ENCODE measurements at regions not wholly inside any gene's neighbourhood (a gene's known extent, or its start where the extent isn't known, plus 50 kb on each side); places are given as distances from the start of the nearest gene placed in this dataset.

DNA sequence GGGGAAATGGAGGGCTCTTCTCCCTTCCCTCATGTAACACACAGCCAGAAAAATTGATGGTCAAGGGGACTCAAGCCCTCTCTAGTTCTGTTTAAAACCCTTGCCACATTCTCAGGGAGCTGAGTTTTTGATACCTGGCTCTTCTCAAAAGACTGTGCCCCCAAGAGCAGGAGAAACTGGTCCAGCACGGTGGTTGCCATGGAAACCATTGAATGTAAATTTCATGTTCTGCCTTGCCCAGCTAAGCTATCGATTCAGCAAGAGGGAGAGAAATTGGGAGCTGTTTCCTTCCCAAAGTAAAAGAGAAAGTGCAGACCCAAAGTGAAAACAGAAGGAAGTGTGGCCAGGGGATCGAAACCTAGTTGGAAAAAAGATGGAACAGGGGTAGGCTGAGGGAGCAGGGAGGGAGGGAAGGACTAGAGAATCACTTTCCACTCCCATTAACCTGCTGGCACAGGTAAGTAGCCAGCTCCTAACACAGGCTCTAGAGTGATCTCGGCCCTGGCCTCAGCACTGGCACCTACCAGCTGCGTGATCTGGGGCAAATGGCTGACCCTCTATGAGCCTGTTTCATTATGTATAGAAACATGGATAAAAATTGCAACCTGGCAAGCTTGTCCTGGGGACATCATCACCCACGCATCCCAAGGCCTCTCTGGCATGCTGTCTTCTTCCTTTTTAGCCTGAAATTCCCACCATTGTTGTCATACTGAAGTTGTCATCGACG is 140.9 kb downstream of the TPRA1 start:
- TF ChIP-seq CTCF (IDR thresholded peaks at IDR 0.05) (no peak), POLR2A (IDR thresholded peaks at IDR 0.05) (no peak)

All from testis (tissue), 2 donors.